Fibroblast of mammary gland (primary cell): ENCODE measurements at regions not wholly inside any gene's neighbourhood (a gene's known extent, or its start where the extent isn't known, plus 50 kb on each side); places are given as distances from the start of the nearest gene placed in this dataset.

Source experiments
- DNase-seq: peaks from one replicate; pipeline ENCODE4 v3.0.0-alpha.2; 2010; ENCODE audit warnings: low read depth
- H3K4me3 ChIP-seq: 2 replicates; pipeline ENCODE4 v1.5.1; 2011; ENCODE audit warnings: low read depth, mild to moderate bottlenecking, low read length, moderate library complexity; ENCODE audit not compliant: control insufficient read depth
- CTCF ChIP-seq: conservative IDR thresholded peaks from 2 replicates; pipeline ENCODE4 v1.5.1; 2011; ENCODE audit warnings: low read depth, low read length, inconsistent platforms; ENCODE audit not compliant: control insufficient read depth, insufficient read depth

- no peak for DNase-seq
- H3K4me3 ChIP-seq, result no peak overlapping the region
- TF ChIP-seq CTCF, result no peak
Measured at GRCh38 chr5:74544811-74545210, 95.7 kb downstream of the ENC1 start.

GRCh38 chr5:74543162-74543995 is 97.1 kb downstream of the ENC1 start:
- peak; percentile 87 for DNase-seq
- no peak for TF ChIP-seq CTCF
- no peak overlapping the region for H3K4me3 ChIP-seq

- no peak for TF ChIP-seq CTCF
- H3K4me3 ChIP-seq, result no peak overlapping the region
- DNase-seq, result peak; percentile 30
Measured at GRCh38 chr5:74542482-74542881, 98.0 kb downstream of the ENC1 start.

- DNase-seq, result peak; percentile 12
- H3K4me3 ChIP-seq, result no peak overlapping the region
- no peak for TF ChIP-seq CTCF
Measured at GRCh38 chr5:74541381-74541781, 99.1 kb downstream of the ENC1 start.

GRCh38 chr5:74540622-74541021 is 99.9 kb downstream of the ENC1 start:
- DNase-seq, result no peak
- H3K4me3 ChIP-seq, result no peak overlapping the region
- TF ChIP-seq CTCF, result no peak

- DNase-seq, result no peak
- H3K4me3 ChIP-seq, result no peak overlapping the region
- no peak for TF ChIP-seq CTCF
Measured at GRCh38 chr5:74539986-74540385, 100.5 kb downstream of the ENC1 start.

- H3K4me3 ChIP-seq, result no peak overlapping the region
- no peak for TF ChIP-seq CTCF
- peak; percentile 97 for DNase-seq
Measured at GRCh38 chr5:74538206-74538661, 102.3 kb downstream of the ENC1 start.
